Activated CD8-positive, alpha-beta T cell treated with anti-CD3 and anti-CD28 coated beads for 36 hours (primary cell): ENCODE measurements at regions not wholly inside any gene's neighbourhood (a gene's known extent, or its start where the extent isn't known, plus 50 kb on each side); places are given as distances from the start of the nearest gene placed in this dataset.

ENCODE experiments used
- ATAC-seq: fragments of 200-7000 bp; cut with Tn5 transposase; one replicate; pipeline ENCODE4 v1.10.0; 2021; ENCODE audit warnings: mild to moderate bottlenecking, moderate library complexity
- CTCF ChIA-PET: fragments of 350-600 bp; sonication (Branson Sonifier 250); formaldehyde crosslinking; loops from one replicate; lab custom pipeline; 2021; ENCODE audit warnings: antibody characterized with exemption; lab: Charles Lee
- POLR2A ChIA-PET: fragments of 350-600 bp; sonication (Branson Sonifier 250); formaldehyde crosslinking; loops from one replicate; lab custom pipeline; 2021; ENCODE audit warnings: antibody characterized with exemption; lab: Charles Lee
- DNase-seq: peaks from one replicate; pipeline ENCODE4 v3.0.0-alpha.2; 2020
- H3K27ac Mint-ChIP-seq: one replicate; pipeline ENCODE4 v1.8.0; 2021; ENCODE audit warnings: mild to moderate bottlenecking, mixed read lengths
- H3K27me3 Mint-ChIP-seq: one replicate; pipeline ENCODE4 v1.8.0; 2021; ENCODE audit warnings: mixed read lengths
- H3K36me3 Mint-ChIP-seq: one replicate; pipeline ENCODE4 v1.8.0; 2021; ENCODE audit warnings: low read depth, mixed read lengths
- H3K4me1 Mint-ChIP-seq: one replicate; pipeline ENCODE4 v1.8.0; 2021; ENCODE audit warnings: low read depth, mixed read lengths
- H3K4me3 Mint-ChIP-seq: one replicate; pipeline ENCODE4 v1.8.0; 2021; ENCODE audit warnings: mild to moderate bottlenecking, moderate library complexity, mixed read lengths
- H3K9me3 Mint-ChIP-seq: one replicate; pipeline ENCODE4 v1.8.0; 2021; ENCODE audit warnings: mixed read lengths
- CTCF ChIP-seq: fragments of 200-600 bp; IDR thresholded peaks from one replicate; pipeline ENCODE4 v1.8.0; 2022; ENCODE audit warnings: antibody characterized with exemption, mild to moderate bottlenecking
- intact Hi-C: fragments of 100-400 bp; cut with micrococcal nuclease; formaldehyde crosslinking; loops from one replicate; pipeline ENCODE4 v1.10.0; 2022

- ChIA-PET POLR2A (no interaction called here), CTCF (no interaction called here)
- no peak overlapping the region for H3K4me3 Mint-ChIP-seq
- no peak for TF ChIP-seq CTCF
- H3K9me3 Mint-ChIP-seq: peaks cover 3% of the 10 kb centered on the region
- no peaks in the 10 kb centered on the region for H3K36me3 Mint-ChIP-seq
- intact Hi-C loops: no loop called here
- peaks cover 5% of the 10 kb centered on the region for H3K27me3 Mint-ChIP-seq
- DNase-seq (no peak), ATAC-seq (no peak)
- H3K27ac Mint-ChIP-seq: no peak overlapping the region
- no peaks in the 10 kb centered on the region for H3K4me1 Mint-ChIP-seq
These were observed 180.5 kb downstream of the SOD2 start for GRCh38 chr6:159512571-159512970.

DNA sequence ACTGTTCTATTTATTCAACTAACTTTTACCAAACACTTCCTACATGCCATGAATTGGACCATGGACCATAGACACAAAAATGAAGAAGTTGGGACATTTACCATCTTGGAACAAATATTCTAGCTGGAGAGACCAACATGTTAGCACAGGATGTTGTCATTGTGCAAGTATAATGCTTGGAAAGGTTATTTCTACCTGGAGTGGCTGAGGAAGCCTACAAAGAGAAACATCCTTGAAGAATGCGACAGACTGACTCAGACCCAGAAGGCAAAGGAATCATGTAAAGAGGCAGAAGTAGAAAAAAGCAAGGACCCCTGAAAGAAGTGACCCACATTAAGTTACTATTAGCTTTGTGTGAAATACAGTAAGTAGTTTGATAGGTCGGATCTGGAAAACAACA, 180.9 kb downstream of the SOD2 start:
- intact Hi-C loops: no loop called here
- CTCF ChIA-PET: no interaction called here
- no peak for TF ChIP-seq CTCF
- H3K4me1 Mint-ChIP-seq: no peaks in the 10 kb centered on the region
- POLR2A ChIA-PET: no interaction called here
- peaks cover 3% of the 10 kb centered on the region for H3K9me3 Mint-ChIP-seq
- H3K4me3 Mint-ChIP-seq: no peak overlapping the region
- H3K27me3 Mint-ChIP-seq: peaks cover 5% of the 10 kb centered on the region
- H3K36me3 Mint-ChIP-seq: no peaks in the 10 kb centered on the region
- ATAC-seq: no peak
- DNase-seq: no peak
- H3K27ac Mint-ChIP-seq: no peak overlapping the region

- CTCF ChIA-PET: no interaction called here
- intact Hi-C loops: no loop called here
- no peak for TF ChIP-seq CTCF
- Mint-ChIP-seq H3K27me3 (no peaks in the 10 kb centered on the region), H3K27ac (no peak overlapping the region), H3K4me3 (no peak overlapping the region), H3K4me1 (no peaks in the 10 kb centered on the region), H3K36me3 (no peaks in the 10 kb centered on the region), H3K9me3 (no peaks in the 10 kb centered on the region)
- ATAC-seq (no peak), DNase-seq (no peak)
- POLR2A ChIA-PET: no interaction called here
These were observed 182.9 kb downstream of the SOD2 start for GRCh38 chr6:159510141-159510540.

GRCh38 chr6:159508931-159509330, 184.1 kb downstream of the SOD2 start:
- CTCF ChIA-PET: no interaction called here
- Mint-ChIP-seq H3K27me3 (no peaks in the 10 kb centered on the region), H3K9me3 (no peaks in the 10 kb centered on the region), H3K36me3 (no peaks in the 10 kb centered on the region), H3K4me3 (no peak overlapping the region), H3K4me1 (no peaks in the 10 kb centered on the region), H3K27ac (no peak overlapping the region)
- intact Hi-C loops: no loop called here
- no peak for TF ChIP-seq CTCF
- POLR2A ChIA-PET: no interaction called here
- DNase-seq (no peak), ATAC-seq (no peak)

DNA sequence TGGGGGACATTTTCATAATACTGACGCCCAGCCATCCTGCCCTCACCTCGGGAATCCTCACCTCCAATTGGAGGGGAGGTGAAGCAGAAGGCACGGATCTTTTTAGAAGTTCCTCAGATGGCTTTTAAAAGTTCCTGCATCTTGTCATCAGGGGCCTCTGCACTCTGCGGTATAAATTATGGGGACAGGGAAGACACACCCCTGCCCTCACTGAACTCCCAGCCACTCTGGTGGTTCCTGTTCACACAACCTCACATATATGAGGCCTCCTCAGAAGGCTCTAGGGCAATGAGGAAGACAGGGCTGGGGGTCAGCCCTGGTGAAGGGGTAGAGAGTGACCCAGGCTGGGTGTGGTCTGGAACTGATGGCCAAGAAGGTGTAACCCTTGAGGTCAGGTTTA, 187.0 kb downstream of the SOD2 start:
- TF ChIP-seq CTCF: no peak
- Mint-ChIP-seq H3K36me3 (no peaks in the 10 kb centered on the region), H3K27me3 (no peaks in the 10 kb centered on the region), H3K9me3 (no peaks in the 10 kb centered on the region), H3K4me3 (no peak overlapping the region), H3K27ac (no peak overlapping the region), H3K4me1 (no peaks in the 10 kb centered on the region)
- DNase-seq (no peak), ATAC-seq (no peak)
- POLR2A ChIA-PET: no interaction called here
- intact Hi-C loops: no loop called here
- CTCF ChIA-PET: no interaction called here
